Right ventricle myocardium inferior (tissue), 1 donor: ENCODE measurements at regions not wholly inside any gene's neighbourhood (a gene's known extent, or its start where the extent isn't known, plus 50 kb on each side); places are given as distances from the start of the nearest gene placed in this dataset.

ENCODE experiments used
- ATAC-seq: fragments of 200-7000 bp; cut with Tn5 transposase; one replicate; pipeline ENCODE4 v1.9.1; 2020; ENCODE audit warnings: mild to moderate bottlenecking, moderate library complexity
- DNase-seq: peaks from one replicate; pipeline ENCODE4 v3.0.0; 2021; ENCODE audit errors: missing footprints
- intact Hi-C: fragments of 100-400 bp; cut with DNase I; formaldehyde crosslinking; loops from one replicate; pipeline ENCODE4 v1.11.0; 2022
- donor health status: DM: no; HTN: yes; CAD: no; lungs with severe emphysema.

GRCh38 chr2:71749671-71750101 lies 296.3 kb downstream of the DYSF start:
- intact Hi-C loops = no loop called here
- no peak for ATAC-seq
- no peak for DNase-seq

GRCh38 chr2:71748227-71748626 lies 294.9 kb downstream of the DYSF start:
- DNase-seq (peak; percentile 70), ATAC-seq (peak; percentile 78)
- intact Hi-C loops = no loop called here

- intact Hi-C loops = no loop called here
- ATAC-seq (no peak), DNase-seq (no peak)
Measured at GRCh38 chr2:71747559-71747958, 294.2 kb downstream of the DYSF start.

- peak; percentile 47 for ATAC-seq
- no peak for DNase-seq
- intact Hi-C loops = no loop called here
Measured at GRCh38 chr2:71746946-71747501, 293.7 kb downstream of the DYSF start.

GRCh38 chr2:71744781-71745180 lies 291.4 kb downstream of the DYSF start:
- DNase-seq = no peak
- intact Hi-C loops = no loop called here
- ATAC-seq = no peak

GRCh38 chr2:71743995-71744675 lies 290.8 kb downstream of the DYSF start:
- intact Hi-C loops = no loop called here
- ATAC-seq (no peak), DNase-seq (no peak)

- intact Hi-C loops = no loop called here
- DNase-seq (peak; percentile 77), ATAC-seq (peak; percentile 89)
Measured at GRCh38 chr2:71742953-71743601, 289.7 kb downstream of the DYSF start.

- intact Hi-C loops = no loop called here
- ATAC-seq (peak; percentile 36), DNase-seq (no peak)
Measured at GRCh38 chr2:71736986-71737385, 283.6 kb downstream of the DYSF start.

GRCh38 chr2:71736091-71736861 lies 282.9 kb downstream of the DYSF start:
- ATAC-seq (peak; percentile 89), DNase-seq (peak; percentile 73)
- intact Hi-C loops = no loop called here
